ENCODE measurements at regions not wholly inside any gene's neighbourhood (a gene's known extent, or its start where the extent isn't known, plus 50 kb on each side); places are given as distances from the start of the nearest gene placed in this dataset.

DNA sequence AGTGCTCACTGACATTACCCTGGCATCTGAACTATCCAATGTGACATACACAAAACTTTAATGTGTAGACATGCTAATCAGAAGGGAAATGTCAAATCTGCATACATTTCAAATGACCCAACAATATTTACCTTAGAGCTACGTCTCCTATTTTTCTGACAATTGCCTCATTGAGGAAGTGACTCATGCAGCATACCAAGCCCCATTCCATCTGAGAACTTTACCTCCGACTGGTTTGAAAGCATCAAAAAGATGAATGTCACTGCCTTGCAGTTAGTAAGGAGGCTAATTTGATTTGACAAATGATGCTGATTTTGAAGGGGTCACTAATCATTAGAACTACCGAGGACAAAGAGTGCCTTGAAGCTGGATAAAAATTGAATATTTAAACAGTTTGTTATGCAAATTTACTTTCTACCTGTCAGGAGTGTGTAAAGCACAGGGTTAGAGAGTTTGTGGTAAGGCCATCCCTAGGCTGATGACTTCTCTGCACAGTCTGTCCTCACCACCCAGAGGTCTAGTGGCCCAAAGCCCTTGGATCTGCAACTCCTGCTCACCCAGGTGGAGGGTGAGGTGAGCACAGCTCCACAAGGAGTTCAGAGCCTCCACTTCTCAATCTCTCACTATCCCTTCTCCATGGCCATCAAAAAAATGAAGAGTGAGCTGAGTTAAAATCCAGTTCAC is 500.3 kb upstream of the C1orf87 start:
- no peak for DNase-seq

DNA sequence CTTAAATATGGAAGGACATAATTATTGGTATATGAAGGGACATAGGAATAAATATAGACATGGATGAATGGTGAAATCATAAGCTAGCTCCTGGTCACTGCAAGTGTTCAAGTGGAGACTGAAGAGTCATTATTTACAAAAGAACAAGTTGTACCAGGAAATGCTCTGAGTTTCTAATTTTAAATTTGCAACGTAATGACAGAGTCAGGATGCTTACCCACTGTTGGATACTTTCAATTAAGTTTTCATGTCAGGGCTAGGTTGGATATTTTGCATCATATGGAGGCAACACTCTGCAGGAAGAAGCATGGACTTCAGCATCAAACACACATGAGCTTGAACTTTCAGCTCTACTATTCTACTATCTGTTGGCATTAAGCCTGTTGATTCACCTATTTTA is 499.6 kb upstream of the C1orf87 start:
- peak; percentile 38 for DNase-seq

DNA sequence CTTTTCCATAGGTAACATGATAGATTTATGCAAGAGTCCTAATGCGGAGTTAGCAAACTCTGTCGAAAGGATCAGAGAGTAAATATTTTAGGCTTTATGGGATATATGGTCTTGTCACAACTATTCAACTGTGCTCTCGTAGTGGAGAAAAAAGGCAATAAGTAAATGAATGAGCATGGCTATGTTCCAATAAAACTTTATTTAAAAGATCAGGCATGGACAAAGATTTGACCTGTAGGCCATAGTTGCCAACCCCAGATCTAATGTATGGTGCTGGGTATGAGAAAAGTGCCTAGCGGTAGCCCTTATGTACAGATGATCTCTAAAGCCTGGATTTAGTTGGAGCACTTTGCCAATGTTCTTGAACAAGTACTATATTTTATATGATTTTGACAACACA is 498.8 kb upstream of the C1orf87 start:
- DNase-seq: no peak

DNA sequence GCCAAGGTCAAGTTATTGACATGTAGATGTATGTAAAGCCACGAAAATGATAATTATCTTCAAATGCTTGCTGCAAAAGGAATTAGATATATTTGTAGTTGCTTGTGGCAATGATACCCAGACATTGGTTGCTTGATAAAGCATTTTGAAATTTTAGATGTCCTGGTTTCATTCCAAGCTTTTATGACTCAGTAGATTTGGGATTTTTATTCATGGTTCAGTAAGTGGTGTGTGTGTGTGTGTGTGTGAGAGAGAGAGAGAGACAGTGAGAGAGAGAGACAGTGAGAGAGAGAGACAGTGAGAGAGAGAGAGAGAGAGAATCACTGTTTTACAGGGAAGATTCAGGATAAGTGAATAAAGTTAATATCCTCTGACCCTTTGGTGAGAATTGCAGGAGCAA is 498.2 kb upstream of the C1orf87 start:
- no peak for DNase-seq

DNA sequence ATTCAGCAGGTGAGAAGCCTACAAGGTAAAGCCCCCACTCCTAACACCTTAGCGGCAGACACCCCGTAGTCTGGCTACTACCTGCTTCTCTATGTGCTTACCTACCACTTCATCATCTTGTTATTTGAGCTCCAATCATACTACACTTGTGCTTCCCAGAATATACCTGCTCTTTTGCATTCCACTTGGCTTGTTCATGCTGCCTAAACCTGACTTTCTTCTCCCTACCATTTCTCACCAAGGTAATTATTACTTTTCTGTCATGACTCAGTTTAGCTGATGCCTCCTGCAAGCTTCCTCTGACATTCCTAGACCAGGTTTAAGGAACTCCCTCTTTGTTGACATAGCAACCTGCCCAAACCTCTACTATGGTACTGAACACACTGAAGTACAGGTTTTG is 495.6 kb upstream of the C1orf87 start:
- DNase-seq: no peak

DNA sequence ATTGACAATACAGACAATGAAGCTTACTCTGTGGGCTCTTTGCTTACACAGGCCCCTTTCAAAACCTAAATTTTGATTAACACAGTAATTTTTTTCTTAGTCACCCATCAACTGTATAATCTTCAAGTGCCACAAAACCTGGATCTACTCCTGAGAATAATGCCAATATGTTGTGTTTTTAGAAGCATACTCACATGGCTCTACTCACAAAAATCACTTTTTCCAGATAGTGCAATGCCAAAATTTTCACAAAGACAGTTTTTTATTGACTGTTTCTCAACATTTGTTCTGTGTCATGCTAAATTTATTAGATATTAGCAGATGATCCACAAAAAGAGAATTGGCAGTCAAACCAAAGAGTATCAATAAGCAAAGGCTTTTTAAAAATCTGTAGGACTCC is 493.7 kb upstream of the C1orf87 start:
- DNase-seq: no peak

DNA sequence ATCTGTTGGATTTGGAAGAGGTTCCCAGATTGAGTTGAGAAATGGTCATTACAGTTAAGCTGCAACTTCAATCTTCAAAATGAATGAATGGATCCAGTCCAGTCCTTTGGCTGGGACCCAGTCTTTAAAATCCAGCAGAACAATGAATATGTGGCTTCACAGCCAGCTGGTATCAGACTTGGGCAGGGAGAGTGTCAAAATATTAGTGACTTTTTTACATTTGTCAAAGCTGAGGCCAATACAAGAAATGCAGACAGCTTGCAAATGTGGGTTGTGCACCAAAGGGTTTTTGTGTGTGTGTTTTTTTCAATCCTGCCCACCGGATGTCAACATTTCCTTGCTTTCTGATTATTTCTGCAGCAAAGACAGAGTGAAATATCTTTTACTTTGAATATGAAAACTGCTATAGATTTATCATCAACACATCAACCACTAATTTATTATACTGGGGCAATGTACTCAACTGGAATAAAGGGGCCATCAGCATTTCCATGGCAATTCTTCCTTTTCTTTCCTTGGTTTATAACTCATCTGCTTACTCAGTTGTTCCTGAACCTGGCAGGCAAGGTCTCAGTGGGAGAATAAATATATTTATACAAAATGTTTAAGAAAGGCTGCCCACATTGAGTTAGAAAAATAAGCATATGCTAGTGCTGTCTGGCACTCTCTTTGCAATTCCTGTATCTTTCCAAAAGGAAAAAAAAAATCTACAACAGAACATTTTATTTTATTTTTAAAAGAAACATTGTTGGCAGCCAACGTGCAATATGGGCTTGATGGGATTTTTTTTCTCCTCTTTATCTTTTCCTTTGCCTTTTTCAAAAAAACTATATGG is 491.6 kb upstream of the C1orf87 start:
- DNase-seq: no peak

DNA sequence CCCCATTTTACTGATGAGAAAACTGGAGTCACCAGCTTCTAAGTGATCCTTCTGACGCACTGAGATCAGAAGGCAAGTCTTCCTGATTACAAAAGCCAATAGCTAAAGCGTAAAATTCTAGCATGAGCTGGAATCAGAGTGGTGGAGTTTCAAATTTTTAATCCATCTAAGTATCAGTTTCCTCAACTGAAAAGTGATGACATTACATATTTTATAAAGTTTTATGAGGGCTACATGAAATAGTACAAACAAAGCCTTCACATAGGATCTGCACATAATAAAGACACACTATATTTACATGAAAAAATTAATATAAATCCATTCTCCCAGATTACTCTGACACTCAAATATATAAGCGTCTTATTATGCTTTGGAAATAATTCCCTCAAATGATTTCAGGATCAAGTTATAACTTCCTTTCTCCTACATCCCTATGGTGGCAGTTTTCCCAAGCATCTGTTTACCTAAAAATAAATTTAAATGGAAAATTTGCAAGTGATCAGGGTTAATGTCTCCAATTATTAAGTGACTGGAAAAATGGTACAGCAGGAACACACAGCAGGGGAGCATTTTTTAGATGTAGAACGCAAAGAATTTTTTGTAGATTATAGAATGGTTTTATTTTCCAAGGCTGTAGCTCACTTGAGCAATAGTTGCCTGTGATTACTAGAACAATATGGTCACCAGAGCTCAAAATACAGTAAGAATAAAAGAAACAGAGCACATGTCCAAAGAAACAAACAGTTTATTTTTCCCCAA is 490.4 kb upstream of the C1orf87 start:
- no peak for DNase-seq

DNA sequence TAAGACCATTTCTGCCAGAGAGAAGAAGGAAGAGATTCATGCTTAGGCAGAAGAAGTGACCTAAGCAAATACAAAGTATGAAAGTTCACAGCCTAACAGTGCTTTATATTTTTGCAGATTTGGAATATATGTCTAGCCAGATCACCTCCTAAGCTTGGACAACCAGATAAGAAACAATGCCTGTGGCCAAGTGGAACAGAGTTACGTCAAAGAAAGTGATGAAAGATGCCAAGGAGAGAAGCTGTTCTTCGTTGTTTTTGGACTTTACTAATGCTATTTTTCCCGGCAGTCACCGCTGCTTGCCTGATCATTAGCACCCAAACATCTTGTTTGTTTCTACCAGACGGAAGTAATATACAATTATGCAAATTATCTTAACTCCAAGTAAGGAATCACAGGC is 489.2 kb upstream of the C1orf87 start:
- no peak for DNase-seq

DNA sequence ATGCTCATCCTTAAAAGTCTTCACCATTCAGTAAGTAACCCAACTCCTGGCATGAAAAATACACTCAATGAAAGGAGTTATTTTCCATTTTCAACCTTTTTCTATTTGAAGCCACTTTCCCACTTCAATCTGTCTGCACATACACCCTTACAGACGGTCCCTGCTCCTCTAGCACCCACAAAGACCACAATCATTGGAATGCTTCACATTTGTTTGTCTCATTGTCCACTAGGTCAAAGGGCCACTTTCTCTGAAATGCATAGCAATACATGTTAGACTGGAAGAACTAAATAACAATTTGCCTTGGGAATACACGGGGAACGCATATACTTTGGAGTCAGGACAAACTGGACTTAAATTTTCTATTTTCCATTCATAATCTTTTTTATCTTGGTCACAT is 487.1 kb upstream of the C1orf87 start:
- DNase-seq: no peak

DNA sequence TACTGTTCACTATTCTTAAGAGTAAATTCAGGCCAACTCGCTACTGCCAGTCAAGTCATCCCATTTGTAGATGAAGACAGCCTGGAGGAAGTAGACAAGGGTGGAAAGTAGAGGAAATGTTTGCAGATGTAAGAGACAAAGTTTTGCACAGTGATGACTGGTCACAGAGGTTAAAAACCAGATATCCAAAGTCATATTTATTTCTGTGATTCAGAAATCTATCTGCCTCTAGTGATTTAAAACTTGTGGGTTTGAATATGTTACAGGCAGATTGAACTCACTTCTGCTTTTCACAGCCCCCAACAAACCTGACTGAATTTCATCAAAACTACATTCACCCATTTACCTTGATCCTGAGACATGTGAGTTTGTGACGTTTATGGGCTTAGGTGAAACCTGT is 484.7 kb upstream of the C1orf87 start:
- DNase-seq: no peak

DNA sequence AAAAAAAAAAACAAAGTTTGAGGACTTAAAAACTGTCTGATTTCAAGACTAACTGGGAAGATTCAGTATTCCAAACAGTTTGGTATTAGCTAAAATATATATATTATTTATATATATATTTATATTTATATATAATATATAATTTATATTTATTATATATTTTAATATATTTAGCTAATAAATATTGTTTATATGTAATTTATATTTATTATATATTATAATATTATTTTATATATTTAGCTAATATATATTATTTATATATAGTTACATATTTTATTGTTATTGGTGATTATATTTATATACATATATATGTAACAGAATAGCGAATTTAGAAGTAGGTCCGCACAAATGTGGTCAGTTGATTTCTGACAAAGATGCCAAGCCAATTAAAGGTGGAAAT is 480.2 kb upstream of the C1orf87 start:
- DNase-seq: no peak

DNA sequence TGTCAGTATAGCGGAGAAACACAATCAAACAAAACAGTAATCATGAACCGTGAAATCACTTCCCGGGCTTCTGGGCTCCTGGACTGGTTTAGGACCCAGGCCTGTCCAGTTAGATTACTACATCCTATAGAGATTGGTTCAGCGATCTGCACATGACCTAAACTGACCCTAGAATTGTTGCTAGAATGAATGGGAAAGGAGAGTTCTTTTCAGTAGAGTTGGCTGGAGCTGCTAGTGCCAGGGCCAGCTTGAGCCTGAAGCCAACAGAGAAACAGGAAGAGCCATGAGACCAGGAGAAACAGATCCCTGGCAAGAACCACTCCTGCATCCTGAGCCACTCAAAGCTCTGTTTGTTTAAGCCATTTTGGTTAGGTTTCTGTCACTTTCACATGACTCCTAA is 474.3 kb upstream of the C1orf87 start:
- DNase-seq: peak; percentile 64

DNA sequence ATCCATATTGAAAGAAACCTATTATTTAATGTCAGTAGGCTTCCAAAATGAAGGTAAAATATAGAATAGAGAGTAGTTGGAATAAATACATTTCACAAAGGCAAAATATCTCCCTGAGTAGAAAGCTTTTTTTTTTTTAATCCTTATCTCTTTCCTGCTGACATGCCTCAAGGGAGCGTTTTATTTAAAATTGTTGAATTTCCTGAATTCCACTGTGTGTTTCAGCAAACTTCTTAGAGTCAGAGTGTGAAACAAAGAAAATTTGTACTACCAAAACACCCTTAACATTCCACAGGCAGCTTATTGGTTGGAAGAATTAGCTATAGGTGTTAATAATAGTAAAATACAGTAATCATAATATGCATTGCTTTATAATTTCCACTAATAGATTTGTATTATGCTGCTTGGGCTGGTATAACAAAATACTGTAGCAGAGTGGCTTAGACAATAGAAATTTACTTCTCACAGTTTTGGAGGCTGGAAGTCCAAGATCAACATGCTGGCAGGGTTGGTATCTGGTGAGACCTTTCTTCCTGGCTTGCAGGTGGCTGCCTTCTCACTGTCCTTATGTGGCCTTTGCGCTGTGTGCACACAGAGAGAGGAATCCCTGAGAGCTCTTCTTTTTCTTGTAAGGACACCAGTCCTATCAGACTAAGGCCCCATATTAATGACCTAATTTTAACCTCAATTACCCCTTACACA is 468.4 kb upstream of the C1orf87 start:
- DNase-seq: no peak

DNA sequence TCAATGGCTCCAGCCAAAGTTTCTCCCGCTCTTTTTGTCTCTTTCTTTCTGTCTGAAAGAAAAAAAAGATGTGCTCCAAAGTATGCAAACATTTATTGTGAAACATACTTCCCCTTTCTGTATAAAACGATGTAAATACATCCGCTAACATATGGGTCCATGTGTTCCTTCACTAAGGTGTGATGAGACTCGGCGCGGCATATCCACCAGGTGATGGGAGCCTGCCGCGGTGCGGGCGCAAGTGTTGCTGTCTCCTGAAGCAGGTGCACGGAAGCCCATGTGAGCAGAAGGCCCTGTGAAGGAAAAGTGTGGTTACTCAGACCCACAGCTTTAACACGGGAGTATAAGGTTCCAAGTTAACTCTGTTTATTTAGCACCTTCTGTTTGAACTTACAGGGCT is 466.6 kb upstream of the C1orf87 start:
- DNase-seq: no peak

DNA sequence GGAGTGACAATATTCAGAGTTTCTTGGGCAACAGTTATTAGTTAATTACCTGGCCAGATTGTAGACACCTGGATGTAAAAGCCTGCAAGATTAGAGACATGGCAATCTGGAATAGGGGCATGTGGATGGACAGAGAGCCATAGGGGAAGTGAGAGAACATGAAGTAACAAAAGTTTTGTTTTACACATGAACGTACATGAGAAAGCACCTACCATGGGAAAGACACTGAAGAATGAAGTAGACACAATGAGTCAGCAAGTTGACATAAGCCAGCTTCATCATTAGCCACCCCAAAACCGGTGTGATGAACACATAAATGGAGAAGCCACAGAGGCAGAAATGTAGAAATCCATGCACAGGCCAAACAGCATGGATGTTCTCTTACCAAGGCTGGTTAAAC is 462.1 kb upstream of the C1orf87 start:
- DNase-seq: no peak

DNA sequence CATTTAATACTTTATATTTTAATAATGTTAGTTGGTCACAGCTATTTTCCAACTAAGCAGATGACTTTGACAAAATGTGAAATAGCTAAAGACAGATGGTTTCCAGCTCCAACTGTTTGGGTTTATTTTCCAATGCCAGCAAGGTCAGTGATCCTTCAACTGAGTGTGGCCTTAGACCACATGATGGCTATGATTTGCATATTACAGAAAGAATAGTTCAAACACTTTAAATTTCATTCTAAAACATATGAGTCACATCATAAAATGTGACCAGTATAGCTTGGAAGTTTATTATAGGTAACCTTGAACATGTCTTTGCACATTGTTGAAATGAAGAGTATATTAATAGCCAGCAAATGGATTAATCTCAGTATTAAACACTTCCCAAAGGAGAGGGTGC is 454.0 kb upstream of the C1orf87 start:
- no peak for DNase-seq

DNA sequence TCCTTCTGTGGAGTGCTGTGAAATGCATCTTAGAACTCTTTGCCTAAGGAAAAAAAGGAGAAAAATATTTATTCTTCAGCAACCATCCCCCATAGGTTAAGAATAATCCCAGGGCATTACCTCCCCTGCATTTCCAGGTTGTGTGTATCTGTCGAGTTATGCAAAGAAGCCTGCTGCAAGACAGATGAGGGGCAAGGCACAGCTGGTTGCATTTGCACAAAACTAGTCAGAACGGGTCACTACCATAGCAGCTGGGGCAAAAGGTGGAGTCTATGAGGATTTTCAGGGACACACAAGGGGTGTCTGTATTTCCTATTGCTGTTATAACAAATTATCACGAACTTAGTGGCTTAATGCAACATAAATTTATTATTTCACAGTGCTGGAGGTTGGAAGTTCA is 443.4 kb upstream of the C1orf87 start:
- no peak for DNase-seq

DNA sequence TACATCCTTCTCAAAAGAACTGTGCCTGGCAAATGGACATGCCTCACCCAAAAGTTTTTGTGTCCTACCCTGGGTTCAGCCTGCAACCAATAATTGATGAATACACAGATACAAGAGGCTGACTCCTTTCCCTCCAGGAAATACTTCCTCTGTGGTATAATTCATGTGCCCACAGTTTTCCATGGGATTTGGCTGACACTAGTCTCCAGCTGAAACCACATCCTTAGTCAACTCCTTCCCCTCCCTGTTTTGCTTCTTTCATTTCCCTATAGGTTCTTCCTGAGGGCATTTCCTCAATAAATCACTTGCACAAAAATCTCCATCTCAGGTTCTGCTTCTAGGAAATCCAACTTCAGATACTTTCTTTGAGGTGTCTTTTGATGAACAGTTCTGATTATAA is 436.6 kb upstream of the C1orf87 start:
- no peak for DNase-seq

DNA sequence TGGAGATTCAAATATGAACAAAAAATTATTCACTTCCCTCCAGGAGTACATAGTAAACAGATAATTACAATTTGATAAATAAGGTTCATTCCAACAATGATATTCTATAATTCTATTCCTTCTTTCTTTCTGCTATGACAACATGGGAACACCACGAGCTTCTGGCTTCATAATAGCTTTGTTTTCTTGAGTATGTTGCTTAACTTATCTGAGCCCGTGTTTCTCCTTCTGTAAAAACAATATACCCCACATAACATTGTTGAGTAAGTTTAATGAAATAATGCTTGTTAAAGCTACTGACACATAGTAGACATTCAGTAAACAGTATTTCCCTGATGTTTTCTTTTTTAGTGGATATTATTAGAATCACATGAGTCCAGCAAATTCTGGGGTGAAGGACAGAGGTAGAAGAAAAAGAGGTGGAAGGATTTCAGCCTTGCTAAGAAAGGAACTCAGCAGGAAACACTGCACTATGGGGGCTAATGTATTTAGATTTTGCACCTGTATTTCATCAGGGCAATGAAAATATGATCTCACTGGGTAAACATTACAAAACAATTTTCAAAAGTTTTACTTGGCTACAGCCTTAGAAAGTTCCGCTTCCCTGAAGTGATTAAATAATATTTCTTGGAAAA is 430.8 kb upstream of the C1orf87 start:
- no peak for DNase-seq

DNA sequence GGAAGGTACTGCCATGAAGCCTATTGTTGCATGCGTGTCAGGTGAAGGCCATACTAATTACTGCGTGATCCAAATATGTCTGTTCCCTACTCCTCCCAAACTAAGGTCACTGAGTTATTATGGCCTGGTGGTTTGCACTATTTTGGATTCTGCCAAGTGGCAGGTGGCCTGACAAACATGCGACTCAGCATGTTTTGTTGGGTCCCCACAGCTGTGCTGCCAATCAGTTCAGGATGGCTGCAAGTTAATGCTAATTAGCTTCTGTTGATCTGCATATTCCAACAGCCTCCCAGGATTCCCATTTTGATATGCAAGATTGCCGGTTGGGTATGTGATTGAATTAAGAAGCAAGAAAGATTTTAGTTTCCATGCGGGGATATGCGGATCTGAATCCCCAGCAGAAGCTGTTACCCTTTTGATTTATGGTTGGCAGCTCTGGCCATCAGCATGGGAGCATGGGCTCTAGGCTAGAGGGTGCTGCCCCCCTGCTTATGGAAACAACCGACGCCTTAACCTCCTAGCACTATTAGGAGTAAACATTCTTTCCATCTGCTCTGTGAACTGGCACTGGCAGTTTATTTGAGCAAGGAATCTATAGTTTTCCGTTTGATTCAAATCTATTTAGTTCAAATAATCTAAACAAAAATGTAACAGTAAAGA is 429.8 kb upstream of the C1orf87 start:
- peak; percentile 33 for DNase-seq

DNA sequence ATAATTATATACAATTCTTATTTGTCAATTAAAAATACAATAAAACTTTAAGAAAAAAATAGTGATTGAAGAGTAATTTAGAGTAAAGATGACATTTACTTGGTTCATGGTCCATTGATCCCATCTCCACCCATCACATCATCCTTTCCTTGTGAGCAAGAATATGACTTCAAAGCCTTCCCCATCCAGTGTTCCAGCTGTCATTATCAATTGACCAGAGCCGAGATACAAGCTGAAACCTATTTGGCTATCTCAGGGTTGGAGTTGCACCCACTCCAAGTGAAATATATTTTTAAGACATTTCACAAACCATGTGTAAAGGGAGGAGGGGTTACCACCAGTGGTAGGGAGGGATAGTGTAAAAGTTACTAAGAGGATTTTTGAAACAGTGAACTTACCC is 428.9 kb upstream of the C1orf87 start:
- DNase-seq: no peak
